SK-N-SH (cell line): ENCODE measurements at regions not wholly inside any gene's neighbourhood (a gene's known extent, or its start where the extent isn't known, plus 50 kb on each side); places are given as distances from the start of the nearest gene placed in this dataset.
"Not testable (repeated sequence)": the region's sequence is repeated elsewhere in the genome, so short reads cannot be mapped to it uniquely, and the experiment has no call there.

Experiments
- CTCF ChIA-PET: fragments of 300-600, 350-600 bp; formaldehyde crosslinking; extraction: SDS; loops from one replicate; lab custom pipeline; 2021; lab: Yijun Ruan, JAX
- POLR2A ChIA-PET: fragments of 350-600 bp; sonication (Branson Sonifier 250); formaldehyde crosslinking; extraction: SDS; loops from one replicate; lab custom pipeline; 2020; ENCODE audit warnings: antibody characterized with exemption, inconsistent platforms; lab: Yijun Ruan, JAX
- DNase-seq: peaks from one replicate; pipeline ENCODE4 v3.0.0; 2012
- H2AFZ ChIP-seq: fragments of 200-600 bp; sonication (generic); 2 replicates; pipeline ENCODE4 v1.8.1; 2016; ENCODE audit warnings: antibody characterized with exemption, mild to moderate bottlenecking, low read depth
- H3F3A ChIP-seq: fragments of 200-600 bp; sonication (generic); replicated peaks from 2 replicates; pipeline ENCODE3; 2016; ENCODE audit warnings: antibody characterized with exemption, mild to moderate bottlenecking; ENCODE audit not compliant: insufficient read depth
- H3K27ac ChIP-seq, 2 experiments: fragments of 200-500 bp in 1 of 2; fragments of 200-600 bp in 1 of 2; sonication (Bioruptor generic) in 1 of 2; sonication (generic), shearing (Covaris generic) in 1 of 2; 2 replicates each; pipeline versions ENCODE4 v1.5.1 to v1.6.1; 2014 to 2016; ENCODE audit warnings: low read depth in 2 of 2, inconsistent platforms in 1 of 2, low read length in 1 of 2, mild to moderate bottlenecking in 1 of 2, mixed read lengths in 1 of 2
- H3K27me3 ChIP-seq: fragments of 200-600 bp; sonication (generic), shearing (Covaris generic); 2 replicates; pipeline ENCODE4 v1.6.1; 2016; ENCODE audit warnings: mixed run types; ENCODE audit not compliant: insufficient read depth
- H3K36me3 ChIP-seq, 2 experiments: fragments of 200-500 bp in 1 of 2; fragments of 200-600 bp in 1 of 2; sonication (Bioruptor generic) in 1 of 2; sonication (generic) in 1 of 2; replicated peaks in 1 of 2; 2 replicates each; pipeline versions ENCODE3 to v1.5.1; 2014 to 2016; ENCODE audit warnings: low read length in 1 of 2, mild to moderate bottlenecking in 1 of 2; ENCODE audit not compliant: insufficient read depth in 2 of 2, control insufficient read depth in 1 of 2
- H3K4me1 ChIP-seq, 2 experiments: fragments of 200-500 bp in 1 of 2; fragments of 200-600 bp in 1 of 2; sonication (Bioruptor generic) in 1 of 2; sonication (generic), shearing (Covaris generic) in 1 of 2; 2 replicates each; pipeline versions ENCODE4 v1.5.1 to v1.6.1; 2014 to 2016; ENCODE audit warnings: low read depth in 1 of 2, low read length in 1 of 2, mixed run types in 1 of 2; ENCODE audit not compliant: insufficient read depth in 2 of 2, control insufficient read depth in 1 of 2
- H3K4me2 ChIP-seq: fragments of 200-600 bp; sonication (generic), shearing (Covaris generic); 2 replicates; pipeline ENCODE4 v1.6.1; 2017; ENCODE audit warnings: mixed run types
- H3K4me3 ChIP-seq, 2 experiments: fragments of 200-500 bp in 1 of 2; fragments of 200-600 bp in 1 of 2; sonication (Bioruptor generic) in 1 of 2; sonication (generic), shearing (Covaris generic) in 1 of 2; 2 replicates each; pipeline versions ENCODE4 v1.5.1 to v1.8.1; 2014 to 2016; ENCODE audit warnings: low read depth in 2 of 2, inconsistent platforms in 1 of 2, low read length in 1 of 2, mild to moderate bottlenecking in 1 of 2, mixed read lengths in 1 of 2, moderate library complexity in 1 of 2
- H3K79me2 ChIP-seq: fragments of 200-600 bp; sonication (generic); 2 replicates; pipeline ENCODE4 v1.8.1; 2017; ENCODE audit warnings: mild to moderate bottlenecking; ENCODE audit not compliant: insufficient read depth
- H3K9ac ChIP-seq: fragments of 200-600 bp; sonication (generic); 2 replicates; pipeline ENCODE4 v1.6.1; 2017; ENCODE audit warnings: mixed run types
- H3K9me2 ChIP-seq: fragments of 200-600 bp; sonication (generic); 2 replicates; pipeline ENCODE4 v1.6.1; 2017; ENCODE audit warnings: mixed run types
- H3K9me3 ChIP-seq: fragments of 200-600 bp; sonication (generic); 2 replicates; pipeline ENCODE4 v1.6.1; 2017; ENCODE audit warnings: mixed run types, mild to moderate bottlenecking, moderate library complexity
- H4K20me1 ChIP-seq: fragments of 200-600 bp; sonication (generic); 2 replicates; pipeline ENCODE4 v1.6.1; 2017; ENCODE audit warnings: mild to moderate bottlenecking, mixed run types; ENCODE audit not compliant: insufficient read depth
- EP300 ChIP-seq, 2 experiments: IDR thresholded peaks; 2 replicates each; pipeline versions ENCODE4 v1.4.0 to v1.6.1; 2012; ENCODE audit warnings: borderline replicate concordance in 1 of 2, low read depth in 1 of 2, low read length in 1 of 2
- GABPA ChIP-seq: IDR thresholded peaks from 2 replicates; pipeline ENCODE4 v1.4.0; 2012; ENCODE audit warnings: low read depth, mild to moderate bottlenecking
- NFIC ChIP-seq: IDR thresholded peaks from 2 replicates; pipeline ENCODE4 v1.4.0; 2012; ENCODE audit warnings: borderline replicate concordance
- RAD21 ChIP-seq: IDR thresholded peaks from 2 replicates; pipeline ENCODE4 v1.6.1; 2012; ENCODE audit warnings: mild to moderate bottlenecking, low read length
- RXRA ChIP-seq: IDR thresholded peaks from 2 replicates; pipeline ENCODE4 v1.4.0; 2012; ENCODE audit warnings: low read depth, mild to moderate bottlenecking, borderline replicate concordance
- SMC3 ChIP-seq: IDR thresholded peaks from 2 replicates; pipeline ENCODE4 v1.6.1; 2012; ENCODE audit warnings: low read depth, low read length, improper control_type of control experiment
- TCF12 ChIP-seq: IDR thresholded peaks from 2 replicates; pipeline ENCODE4 v1.4.0; 2012
- YY1 ChIP-seq: IDR thresholded peaks from 2 replicates; pipeline ENCODE4 v1.4.0; 2012; ENCODE audit warnings: low read depth, mild to moderate bottlenecking
- WGBS: methylation state at CpG from one replicate; pipeline ENCODE4 v1.1.6; 2017; ENCODE audit warnings: low lambda C conversion rate; 5-methylcytosine and 5-hydroxymethylcytosine counted together
- TF ChIP-seq, protein P1 (sequence below): fragments of 150-350 bp; IDR thresholded peaks from 2 replicates; pipeline ENCODE4 v1.6.1; 2017; ENCODE audit warnings: antibody characterized with exemption, low read length, low read depth, borderline replicate concordance
- TF ChIP-seq, protein P2 (sequence below): IDR thresholded peaks from 2 replicates; pipeline ENCODE4 v1.4.0; 2012; ENCODE audit warnings: low read depth, borderline replicate concordance
- TF ChIP-seq, protein P3 (sequence below): IDR thresholded peaks from 2 replicates; pipeline ENCODE4; 2012

DNA sequence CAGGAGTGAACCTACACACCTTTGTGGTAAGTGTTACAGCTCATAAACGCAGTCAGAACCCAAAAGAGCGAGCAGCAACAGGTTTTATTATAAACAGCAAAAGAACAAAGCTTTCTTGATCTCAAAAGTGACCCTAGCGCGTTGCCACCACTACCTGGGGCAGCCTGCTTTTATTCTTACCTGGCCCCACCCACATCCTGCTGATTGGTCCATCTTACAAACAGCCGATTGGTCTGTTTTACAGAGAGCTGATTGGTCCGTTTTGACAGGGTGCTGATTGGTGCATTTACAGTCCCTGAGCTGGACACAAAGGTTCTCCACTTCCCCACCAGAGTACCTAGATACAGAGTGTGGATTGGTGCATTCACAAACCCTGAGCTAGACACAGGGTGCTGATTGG is 143.1 kb downstream of the ARRDC4 start:
- H3K27ac ChIP-seq = no peak overlapping the region
- TF ChIP-seq RXRA = no peak
- no peak for TF ChIP-seq SMC3
- TF ChIP-seq EP300 (IDR thresholded peaks at IDR 0.05; ENCODE audit: borderline replicate concordance in 1 of 2, low read depth in 1 of 2, low read length in 1 of 2) = no peak
- TF ChIP-seq NFIC = no peak
- TF ChIP-seq, protein P1, sequence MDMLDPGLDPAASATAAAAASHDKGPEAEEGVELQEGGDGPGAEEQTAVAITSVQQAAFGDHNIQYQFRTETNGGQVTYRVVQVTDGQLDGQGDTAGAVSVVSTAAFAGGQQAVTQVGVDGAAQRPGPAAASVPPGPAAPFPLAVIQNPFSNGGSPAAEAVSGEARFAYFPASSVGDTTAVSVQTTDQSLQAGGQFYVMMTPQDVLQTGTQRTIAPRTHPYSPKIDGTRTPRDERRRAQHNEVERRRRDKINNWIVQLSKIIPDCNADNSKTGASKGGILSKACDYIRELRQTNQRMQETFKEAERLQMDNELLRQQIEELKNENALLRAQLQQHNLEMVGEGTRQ = no peak
- no peak for TF ChIP-seq RAD21
- no peak for TF ChIP-seq GABPA
- no peak for TF ChIP-seq YY1
- TF ChIP-seq, protein P2, sequence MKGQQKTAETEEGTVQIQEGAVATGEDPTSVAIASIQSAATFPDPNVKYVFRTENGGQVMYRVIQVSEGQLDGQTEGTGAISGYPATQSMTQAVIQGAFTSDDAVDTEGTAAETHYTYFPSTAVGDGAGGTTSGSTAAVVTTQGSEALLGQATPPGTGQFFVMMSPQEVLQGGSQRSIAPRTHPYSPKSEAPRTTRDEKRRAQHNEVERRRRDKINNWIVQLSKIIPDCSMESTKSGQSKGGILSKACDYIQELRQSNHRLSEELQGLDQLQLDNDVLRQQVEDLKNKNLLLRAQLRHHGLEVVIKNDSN = no peak
- TF ChIP-seq, protein P3, sequence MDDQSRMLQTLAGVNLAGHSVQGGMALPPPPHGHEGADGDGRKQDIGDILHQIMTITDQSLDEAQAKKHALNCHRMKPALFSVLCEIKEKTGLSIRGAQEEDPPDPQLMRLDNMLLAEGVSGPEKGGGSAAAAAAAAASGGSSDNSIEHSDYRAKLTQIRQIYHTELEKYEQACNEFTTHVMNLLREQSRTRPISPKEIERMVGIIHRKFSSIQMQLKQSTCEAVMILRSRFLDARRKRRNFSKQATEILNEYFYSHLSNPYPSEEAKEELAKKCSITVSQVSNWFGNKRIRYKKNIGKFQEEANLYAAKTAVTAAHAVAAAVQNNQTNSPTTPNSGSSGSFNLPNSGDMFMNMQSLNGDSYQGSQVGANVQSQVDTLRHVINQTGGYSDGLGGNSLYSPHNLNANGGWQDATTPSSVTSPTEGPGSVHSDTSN = no peak
- no peak for TF ChIP-seq TCF12
- H3K79me2 ChIP-seq = no peaks in the 10 kb centered on the region
- WGBS = 34% methylated on average over 5 of the region's 6 CpGs
- DNase-seq = no peak
- H3F3A ChIP-seq = no peaks in the 10 kb centered on the region
- H3K27me3 ChIP-seq = no peaks in the 10 kb centered on the region; the same call in 1 of the 2 replicates
- no peaks in the 10 kb centered on the region for H3K4me1 ChIP-seq
- CTCF ChIA-PET = no interaction called here
- H3K36me3 ChIP-seq = no peaks in the 10 kb centered on the region
- no peaks in the 10 kb centered on the region for H4K20me1 ChIP-seq
- H3K4me2 ChIP-seq = no peak overlapping the region
- H3K4me3 ChIP-seq = no peak overlapping the region
- no peak overlapping the region for H2AFZ ChIP-seq
- POLR2A ChIA-PET = no interaction called here
- H3K9ac ChIP-seq = no peak overlapping the region
- H3K9me2 ChIP-seq = no peaks in the 10 kb centered on the region
- H3K9me3 ChIP-seq = no peaks in the 10 kb centered on the region

DNA sequence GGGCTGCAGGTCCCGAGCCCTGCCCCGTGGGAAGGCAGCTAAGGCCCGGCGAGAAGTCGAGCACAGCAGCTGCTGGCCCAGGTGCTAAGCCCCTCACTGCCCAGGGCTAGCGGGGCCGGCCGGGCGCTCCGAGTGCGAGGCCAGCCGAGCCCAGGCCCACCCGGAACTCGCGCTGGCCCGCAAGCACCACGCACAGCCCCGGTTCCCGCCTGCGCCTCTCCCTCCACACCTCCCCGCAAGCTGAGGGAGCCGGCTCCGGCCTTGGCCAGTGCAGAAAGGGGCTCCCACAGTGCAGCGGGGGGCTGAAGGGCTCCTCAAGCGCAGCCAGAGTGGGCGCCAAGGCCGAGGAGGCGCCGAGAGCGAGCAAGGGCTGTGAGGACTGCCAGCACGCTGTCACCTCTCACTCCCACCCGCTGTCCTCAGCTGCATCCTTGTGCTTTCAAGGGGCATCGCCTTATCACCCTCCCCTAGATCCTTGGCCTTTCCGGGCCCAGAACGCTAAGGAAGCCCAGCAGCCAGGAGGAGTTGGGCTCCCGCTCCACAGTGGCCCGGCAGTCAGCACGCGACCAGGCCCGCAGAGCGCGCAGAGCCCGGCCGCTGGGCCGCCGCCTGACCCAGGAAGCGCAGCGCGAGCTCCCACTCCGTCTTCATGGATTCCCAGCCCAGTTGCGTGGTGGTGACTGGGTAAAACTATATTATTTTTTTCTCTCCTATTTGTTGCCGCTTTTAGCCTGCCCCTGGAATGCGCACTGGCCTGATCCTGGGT is 144.1 kb downstream of the ARRDC4 start:
- H2AFZ ChIP-seq, H3K9me2 ChIP-seq, H3F3A ChIP-seq, H4K20me1 ChIP-seq, POLR2A ChIA-PET, H3K9me3 ChIP-seq, H3K27me3 ChIP-seq, H3K4me1 ChIP-seq, H3K4me2 ChIP-seq, DNase-seq, H3K36me3 ChIP-seq, H3K79me2 ChIP-seq, CTCF ChIA-PET, H3K27ac ChIP-seq, H3K9ac ChIP-seq, H3K4me3 ChIP-seq: not testable (repeated sequence)
- WGBS = 59% methylated on average over 11 of the region's 53 CpGs

DNA sequence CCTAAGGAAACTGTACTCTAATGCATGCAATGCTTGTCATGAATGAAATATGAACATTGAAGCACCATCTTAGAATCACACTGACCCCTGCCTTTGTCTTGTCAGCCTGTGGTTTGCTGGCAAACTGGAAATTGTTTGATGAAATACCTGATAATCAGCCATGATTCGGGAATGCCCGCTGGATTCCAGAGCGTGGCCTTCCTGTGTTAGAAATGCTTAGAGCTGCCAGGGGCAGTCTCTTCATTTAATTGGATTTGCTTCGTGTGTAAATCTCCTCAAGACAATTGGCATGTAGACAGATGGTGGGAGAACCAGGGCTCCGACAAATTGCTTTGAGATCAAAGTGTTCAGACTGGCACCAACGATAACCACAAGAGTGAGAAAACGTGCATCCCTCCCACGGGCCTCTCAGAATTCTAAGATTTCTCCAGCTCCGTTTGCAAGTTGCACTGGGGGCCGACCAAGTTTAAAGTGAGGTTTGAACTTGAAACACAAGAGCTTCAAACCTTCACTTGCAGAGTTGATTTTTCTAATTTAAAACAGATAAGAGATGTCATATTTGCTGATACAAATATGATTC is 146.2 kb downstream of the ARRDC4 start:
- H3K36me3 ChIP-seq, CTCF ChIA-PET, DNase-seq, H3K27ac ChIP-seq, H3K9ac ChIP-seq, H2AFZ ChIP-seq, POLR2A ChIA-PET, H3K9me3 ChIP-seq, H4K20me1 ChIP-seq, H3K4me2 ChIP-seq, H3F3A ChIP-seq, H3K27me3 ChIP-seq, H3K4me3 ChIP-seq, H3K4me1 ChIP-seq, H3K79me2 ChIP-seq, H3K9me2 ChIP-seq: not testable (repeated sequence)
- WGBS = 0% methylated on average over 6 of the region's 10 CpGs
